Esophagus muscularis mucosa (tissue), 4 donors: ENCODE measurements at regions not wholly inside any gene's neighbourhood (a gene's known extent, or its start where the extent isn't known, plus 50 kb on each side); places are given as distances from the start of the nearest gene placed in this dataset.

Experiments
- DNase-seq: peaks from one replicate; pipeline ENCODE4 v3.0.0-alpha.2; 2017; ENCODE audit errors: extremely low spot score
- H3K27ac ChIP-seq, 4 donors: fragments of 200-600 bp; sonication (generic); replicated peaks in 1 of 4; 1 replicate in 3 of 4; 2 replicates in 1 of 4; pipeline ENCODE4 v1.5.1; 2016 to 2019; ENCODE audit warnings: mild to moderate bottlenecking in 1 of 4
- H3K27me3 ChIP-seq, 4 donors: fragments of 200-600 bp; sonication (generic); one replicate each; pipeline versions ENCODE4 v1.5.1 to v1.6.0; 2016 to 2019
- H3K36me3 ChIP-seq, 4 donors: fragments of 200-600 bp; sonication (generic); one replicate each; pipeline ENCODE4 v1.5.1; 2016 to 2019
- H3K4me1 ChIP-seq, 4 donors: fragments of 200-600 bp; sonication (generic); one replicate each; pipeline ENCODE4 v1.5.1; 2016 to 2019
- H3K4me3 ChIP-seq, 4 donors: fragments of 200-600 bp; sonication (generic); 1 replicate in 2 of 4; 2 replicates in 2 of 4; pipeline ENCODE4 v1.5.1; 2016 to 2019; ENCODE audit warnings: mild to moderate bottlenecking in 4 of 4, moderate library complexity in 1 of 4
- H3K9me3 ChIP-seq, 4 donors: fragments of 200-600 bp; sonication (generic); 1 replicate in 3 of 4; 2 replicates in 1 of 4; pipeline ENCODE4 v1.5.1; 2016 to 2019
- EP300 ChIP-seq: sonication (generic); formaldehyde crosslinking; IDR thresholded peaks from one replicate; pipeline ENCODE4 v1.6.1; 2017; ENCODE audit warnings: antibody characterized with exemption
- POLR2A ChIP-seq: fragments of 450-650 bp; IDR thresholded peaks from one replicate; pipeline ENCODE4 v1.6.1; 2017; ENCODE audit warnings: antibody characterized with exemption, moderate library complexity, mild to moderate bottlenecking, low read depth
- POLR2AphosphoS5 ChIP-seq, 2 donors: sonication (generic); formaldehyde crosslinking; IDR thresholded peaks; one replicate each; pipeline ENCODE4 v1.6.1; 2017; ENCODE audit warnings: antibody characterized with exemption in 2 of 2
- WGBS: methylation state at CpG from one replicate; pipeline ENCODE4 v1.1.5; 2018; 5-methylcytosine and 5-hydroxymethylcytosine counted together
- intact Hi-C: fragments of 100-400 bp; cut with DNase I; formaldehyde crosslinking; loops from one replicate; pipeline ENCODE4 v1.15.1; 2023
- TF ChIP-seq, protein P1 (sequence below), 3 experiments: fragments of 200-600 bp in 2 of 3; fragments of 450-650 bp in 1 of 3; sonication (generic) in 2 of 3; IDR thresholded peaks; one replicate each; pipeline ENCODE4 v1.5.1; 2017 to 2019; ENCODE audit warnings: antibody characterized with exemption in 3 of 3, mild to moderate bottlenecking in 2 of 3, moderate library complexity in 1 of 3

DNA sequence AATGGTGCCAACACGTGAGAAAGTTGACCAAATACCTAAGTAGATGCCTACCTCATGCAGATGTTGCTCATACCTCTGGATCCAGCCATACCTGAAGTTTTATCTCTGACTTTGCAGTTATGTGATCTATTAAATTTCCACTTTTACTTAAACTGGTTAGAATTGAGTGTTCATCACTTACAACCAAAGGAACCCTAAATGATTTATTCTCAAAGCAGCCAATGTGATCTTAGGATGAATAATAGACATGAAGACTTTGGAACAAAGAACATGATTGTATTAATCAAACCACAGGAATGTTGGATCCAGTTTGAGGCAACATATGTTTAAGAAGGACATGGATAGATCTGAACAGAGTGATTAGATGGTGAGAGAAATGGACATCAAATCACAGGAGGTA lies 68.7 kb downstream of the IRX6 start:
- 63% methylated on average over 1 of the region's 1 CpG for WGBS
- no peak overlapping the region for H3K27ac ChIP-seq
- H3K4me3 ChIP-seq, result no peak overlapping the region
- no peaks in the 10 kb centered on the region for H3K27me3 ChIP-seq
- H3K9me3 ChIP-seq, result no peaks in the 10 kb centered on the region
- H3K36me3 ChIP-seq, result no peaks in the 10 kb centered on the region
- intact Hi-C loops, result no loop called here
- no peak for TF ChIP-seq EP300
- TF ChIP-seq, protein P1, sequence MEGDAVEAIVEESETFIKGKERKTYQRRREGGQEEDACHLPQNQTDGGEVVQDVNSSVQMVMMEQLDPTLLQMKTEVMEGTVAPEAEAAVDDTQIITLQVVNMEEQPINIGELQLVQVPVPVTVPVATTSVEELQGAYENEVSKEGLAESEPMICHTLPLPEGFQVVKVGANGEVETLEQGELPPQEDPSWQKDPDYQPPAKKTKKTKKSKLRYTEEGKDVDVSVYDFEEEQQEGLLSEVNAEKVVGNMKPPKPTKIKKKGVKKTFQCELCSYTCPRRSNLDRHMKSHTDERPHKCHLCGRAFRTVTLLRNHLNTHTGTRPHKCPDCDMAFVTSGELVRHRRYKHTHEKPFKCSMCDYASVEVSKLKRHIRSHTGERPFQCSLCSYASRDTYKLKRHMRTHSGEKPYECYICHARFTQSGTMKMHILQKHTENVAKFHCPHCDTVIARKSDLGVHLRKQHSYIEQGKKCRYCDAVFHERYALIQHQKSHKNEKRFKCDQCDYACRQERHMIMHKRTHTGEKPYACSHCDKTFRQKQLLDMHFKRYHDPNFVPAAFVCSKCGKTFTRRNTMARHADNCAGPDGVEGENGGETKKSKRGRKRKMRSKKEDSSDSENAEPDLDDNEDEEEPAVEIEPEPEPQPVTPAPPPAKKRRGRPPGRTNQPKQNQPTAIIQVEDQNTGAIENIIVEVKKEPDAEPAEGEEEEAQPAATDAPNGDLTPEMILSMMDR (IDR thresholded peaks at IDR 0.05), result no peak
- no peak for TF ChIP-seq POLR2AphosphoS5 (IDR thresholded peaks at IDR 0.05)
- no peak for TF ChIP-seq POLR2A
- DNase-seq, result no peak
- peaks cover 6 to 7% (median 6%) of the 10 kb centered on the region in 4 donors for H3K4me1 ChIP-seq

DNA sequence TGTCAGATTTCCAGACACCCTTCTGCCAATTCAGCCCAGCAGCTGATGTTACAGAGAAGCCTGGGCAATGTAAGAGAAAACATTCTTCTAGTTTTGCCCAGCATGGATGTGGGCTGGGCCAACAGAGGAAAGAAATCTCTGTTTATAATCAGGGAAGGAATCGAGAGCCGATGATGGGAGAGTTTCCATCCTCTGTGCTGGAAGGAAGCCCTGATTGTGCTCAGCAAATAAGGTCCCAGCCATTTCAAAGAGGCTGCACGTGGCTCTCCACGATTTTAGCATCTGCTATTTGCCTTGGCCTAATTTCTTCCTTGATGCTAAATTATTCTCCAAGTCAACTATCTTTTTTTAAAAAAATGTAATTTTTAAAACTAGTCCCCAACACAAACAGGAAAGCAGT lies 70.0 kb downstream of the IRX6 start:
- no peak overlapping the region for H3K4me3 ChIP-seq
- H3K9me3 ChIP-seq, result no peaks in the 10 kb centered on the region
- DNase-seq, result no peak
- no peak overlapping the region for H3K27ac ChIP-seq
- intact Hi-C loops, result no loop called here
- no peak for TF ChIP-seq POLR2A
- TF ChIP-seq, protein P1 (IDR thresholded peaks at IDR 0.05), result no peak
- TF ChIP-seq POLR2AphosphoS5 (IDR thresholded peaks at IDR 0.05), result no peak
- TF ChIP-seq EP300, result no peak
- WGBS, result 31% methylated on average over 4 of the region's 4 CpGs
- H3K36me3 ChIP-seq, result no peaks in the 10 kb centered on the region
- H3K4me1 ChIP-seq, result peaks cover 6 to 7% (median 6%) of the 10 kb centered on the region in 4 donors
- H3K27me3 ChIP-seq, result no peaks in the 10 kb centered on the region

DNA sequence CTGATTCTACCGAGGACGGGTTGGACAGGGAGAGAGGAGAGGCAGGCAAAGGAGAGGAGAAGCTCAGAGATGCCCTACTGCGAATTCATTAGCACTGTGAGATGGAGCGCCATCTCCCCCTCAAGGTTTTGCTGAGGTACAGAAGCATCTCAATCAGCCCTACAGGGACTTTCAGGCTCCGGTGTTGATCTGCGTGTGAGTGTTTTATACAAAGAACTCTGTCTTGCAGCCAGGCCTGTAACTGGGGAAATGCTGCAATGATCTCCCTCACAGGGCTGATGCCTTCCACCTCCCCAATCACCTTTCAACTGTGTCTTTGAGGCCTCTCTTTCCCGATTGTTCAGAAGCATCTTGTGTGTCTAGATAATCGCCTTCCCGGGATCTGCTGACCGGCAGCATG lies 74.8 kb downstream of the IRX6 start:
- H3K9me3 ChIP-seq, result no peaks in the 10 kb centered on the region
- no peak overlapping the region for H3K4me3 ChIP-seq
- peaks cover 0 to 13% (median 0%) of the 10 kb centered on the region in 4 donors for H3K27me3 ChIP-seq
- DNase-seq, result no peak
- peaks cover 3 to 4% (median 4%) of the 10 kb centered on the region in 4 donors for H3K4me1 ChIP-seq
- no peak overlapping the region for H3K27ac ChIP-seq
- WGBS, result 84% methylated on average over 10 of the region's 10 CpGs
- H3K36me3 ChIP-seq, result no peaks in the 10 kb centered on the region
- TF ChIP-seq POLR2A, result no peak
- TF ChIP-seq POLR2AphosphoS5 (IDR thresholded peaks at IDR 0.05), result no peak
- TF ChIP-seq EP300, result no peak
- TF ChIP-seq, protein P1 (IDR thresholded peaks at IDR 0.05), result no peak
- intact Hi-C loops, result no loop called here

DNA sequence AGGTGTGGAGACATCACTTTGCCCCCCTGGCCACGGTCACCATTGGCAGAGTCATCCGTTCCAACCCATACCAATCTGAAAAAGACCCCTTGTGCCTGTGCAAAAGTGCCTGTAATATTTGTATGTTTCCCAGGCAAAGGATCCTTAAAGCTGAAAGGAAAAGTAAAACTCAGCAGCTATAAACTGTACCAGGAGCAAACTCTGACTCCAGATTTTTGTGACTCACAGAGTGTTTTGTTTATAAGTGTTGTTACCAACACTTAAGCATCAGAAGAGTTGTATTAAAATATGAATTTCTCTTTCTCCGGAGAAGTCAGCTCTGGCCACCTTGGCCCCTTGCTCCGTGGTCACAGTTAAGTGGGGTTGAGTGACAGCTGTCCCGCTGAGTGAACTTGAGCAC lies 75.9 kb downstream of the IRX6 start:
- no peak for DNase-seq
- intact Hi-C loops, result no loop called here
- Histone ChIP-seq H3K36me3 (no peaks in the 10 kb centered on the region), H3K27me3 (peaks cover 0 to 14% (median 0%) of the 10 kb centered on the region in 4 donors), H3K27ac (no peak overlapping the region), H3K4me1 (no peaks in the 10 kb centered on the region), H3K9me3 (no peaks in the 10 kb centered on the region), H3K4me3 (no peak overlapping the region)
- 74% methylated on average over 5 of the region's 5 CpGs for WGBS
- TF ChIP-seq, protein P1 (IDR thresholded peaks at IDR 0.05), result no peak
- TF ChIP-seq POLR2AphosphoS5 (IDR thresholded peaks at IDR 0.05) (no peak), POLR2A (no peak), EP300 (no peak)

DNA sequence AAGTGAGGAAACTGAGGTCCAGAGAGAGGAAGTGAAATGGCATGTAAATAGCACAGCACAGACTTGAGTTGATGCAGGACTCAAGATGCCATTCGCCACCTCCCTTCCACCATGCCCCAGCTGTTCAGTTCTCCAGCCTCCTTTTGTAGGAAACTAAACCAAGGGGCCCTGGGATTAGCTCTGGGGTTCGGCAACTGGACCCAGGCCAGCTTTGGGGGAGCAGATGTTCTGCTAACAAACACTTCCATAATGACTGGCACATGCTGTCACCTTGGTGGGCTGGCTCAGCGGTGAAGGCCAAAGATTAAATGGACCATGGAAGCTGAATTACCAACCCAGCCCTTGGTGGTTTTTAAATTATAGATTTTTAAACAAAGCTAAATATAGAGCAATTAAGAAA lies 77.0 kb downstream of the IRX6 start:
- Histone ChIP-seq H3K27me3 (peaks cover 0 to 14% (median 0%) of the 10 kb centered on the region in 4 donors), H3K4me1 (no peaks in the 10 kb centered on the region), H3K9me3 (no peaks in the 10 kb centered on the region), H3K36me3 (no peaks in the 10 kb centered on the region), H3K27ac (no peak overlapping the region), H3K4me3 (no peak overlapping the region)
- intact Hi-C loops, result no loop called here
- TF ChIP-seq POLR2A (no peak), EP300 (no peak), POLR2AphosphoS5 (IDR thresholded peaks at IDR 0.05) (no peak)
- TF ChIP-seq, protein P1 (IDR thresholded peaks at IDR 0.05), result no peak
- 69% methylated on average over 3 of the region's 3 CpGs for WGBS
- no peak for DNase-seq
